Kidney epithelial cell (primary cell): ENCODE measurements at regions not wholly inside any gene's neighbourhood (a gene's known extent, or its start where the extent isn't known, plus 50 kb on each side); places are given as distances from the start of the nearest gene placed in this dataset.

Source experiments
- DNase-seq: peaks from one replicate; pipeline ENCODE4 v3.0.0-alpha.2; 2010; ENCODE audit warnings: low read depth
- H3K27me3 ChIP-seq: 2 replicates; pipeline ENCODE4 v1.6.0; 2011; ENCODE audit warnings: low read length; ENCODE audit not compliant: control insufficient read depth, insufficient read depth
- H3K36me3 ChIP-seq: 2 replicates; pipeline ENCODE4 v1.5.1; 2011; ENCODE audit warnings: low read length; ENCODE audit not compliant: control insufficient read depth, insufficient read depth
- H3K4me3 ChIP-seq: 2 replicates; pipeline ENCODE4 v1.5.1; 2011; ENCODE audit warnings: low read depth, mild to moderate bottlenecking, control low read depth, low read length
- TF ChIP-seq, protein P1 (sequence below): IDR thresholded peaks from 2 replicates; pipeline ENCODE4 v1.5.1; 2011; ENCODE audit warnings: mild to moderate bottlenecking, moderate library complexity, low read length, control low read depth, inconsistent platforms; ENCODE audit not compliant: insufficient read depth, poor library complexity, severe bottlenecking

DNA sequence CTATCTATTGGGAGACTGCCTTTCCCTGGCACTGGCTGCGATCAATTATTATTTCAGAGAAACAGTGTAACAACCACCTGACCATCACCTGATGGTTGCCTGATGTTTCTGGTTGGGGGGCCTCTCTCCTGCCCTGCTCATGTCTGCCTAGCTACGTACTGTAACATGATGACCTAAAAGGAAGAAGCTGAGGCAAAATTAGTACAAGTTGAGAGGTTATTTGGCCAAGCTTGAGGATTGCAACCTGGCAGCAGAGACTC is 58.3 kb downstream of the OLFML3 start:
- Histone ChIP-seq H3K4me3 (no peak overlapping the region), H3K36me3 (no peaks in the 10 kb centered on the region), H3K27me3 (no peaks in the 10 kb centered on the region)
- no peak for DNase-seq
- TF ChIP-seq, protein P1, sequence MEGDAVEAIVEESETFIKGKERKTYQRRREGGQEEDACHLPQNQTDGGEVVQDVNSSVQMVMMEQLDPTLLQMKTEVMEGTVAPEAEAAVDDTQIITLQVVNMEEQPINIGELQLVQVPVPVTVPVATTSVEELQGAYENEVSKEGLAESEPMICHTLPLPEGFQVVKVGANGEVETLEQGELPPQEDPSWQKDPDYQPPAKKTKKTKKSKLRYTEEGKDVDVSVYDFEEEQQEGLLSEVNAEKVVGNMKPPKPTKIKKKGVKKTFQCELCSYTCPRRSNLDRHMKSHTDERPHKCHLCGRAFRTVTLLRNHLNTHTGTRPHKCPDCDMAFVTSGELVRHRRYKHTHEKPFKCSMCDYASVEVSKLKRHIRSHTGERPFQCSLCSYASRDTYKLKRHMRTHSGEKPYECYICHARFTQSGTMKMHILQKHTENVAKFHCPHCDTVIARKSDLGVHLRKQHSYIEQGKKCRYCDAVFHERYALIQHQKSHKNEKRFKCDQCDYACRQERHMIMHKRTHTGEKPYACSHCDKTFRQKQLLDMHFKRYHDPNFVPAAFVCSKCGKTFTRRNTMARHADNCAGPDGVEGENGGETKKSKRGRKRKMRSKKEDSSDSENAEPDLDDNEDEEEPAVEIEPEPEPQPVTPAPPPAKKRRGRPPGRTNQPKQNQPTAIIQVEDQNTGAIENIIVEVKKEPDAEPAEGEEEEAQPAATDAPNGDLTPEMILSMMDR: no peak

DNA sequence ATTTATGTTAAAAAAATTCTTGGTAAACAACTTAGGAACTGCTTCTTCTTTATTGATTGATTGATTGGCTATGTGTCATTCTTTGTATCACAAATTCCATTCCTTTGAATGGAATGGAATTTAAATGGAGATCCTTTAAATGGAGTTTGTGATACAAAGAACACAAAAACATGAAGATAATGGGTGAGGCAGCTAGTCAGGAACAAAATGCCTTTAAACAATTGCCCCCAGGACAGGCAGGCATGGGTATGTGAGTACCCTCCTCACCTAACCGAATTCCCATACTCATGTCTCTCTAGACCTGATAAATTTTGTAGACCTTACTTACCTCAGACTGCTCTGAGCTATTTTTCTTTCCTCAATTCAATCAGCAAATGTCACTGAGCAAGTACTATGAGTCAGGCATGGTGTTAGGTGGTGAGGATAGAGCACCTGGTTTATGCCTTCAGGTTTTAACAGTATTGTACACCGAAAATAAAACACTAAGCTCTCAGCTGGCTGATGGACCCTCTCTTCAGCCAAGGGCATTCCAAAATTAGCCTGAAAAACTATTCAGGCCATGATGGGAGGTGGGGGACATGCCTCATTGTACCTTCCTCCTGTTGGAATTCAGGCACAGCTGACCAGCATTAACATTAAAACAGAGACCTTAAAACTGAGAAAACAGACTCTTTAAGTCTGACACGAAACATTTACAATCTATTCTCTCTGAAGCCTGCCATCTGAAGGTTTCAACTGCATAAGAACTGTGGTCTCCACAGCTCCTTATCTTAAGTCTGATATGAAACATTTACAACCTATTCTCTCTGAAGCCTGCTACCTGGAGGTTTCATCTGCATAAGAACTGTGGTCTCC is 58.9 kb downstream of the OLFML3 start:
- DNase-seq: no peak
- no peaks in the 10 kb centered on the region for H3K27me3 ChIP-seq
- H3K36me3 ChIP-seq: no peaks in the 10 kb centered on the region
- TF ChIP-seq, protein P1: no peak
- H3K4me3 ChIP-seq: no peak overlapping the region
